ENCODE measurements at regions not wholly inside any gene's neighbourhood (a gene's known extent, or its start where the extent isn't known, plus 50 kb on each side); places are given as distances from the start of the nearest gene placed in this dataset.

DNA sequence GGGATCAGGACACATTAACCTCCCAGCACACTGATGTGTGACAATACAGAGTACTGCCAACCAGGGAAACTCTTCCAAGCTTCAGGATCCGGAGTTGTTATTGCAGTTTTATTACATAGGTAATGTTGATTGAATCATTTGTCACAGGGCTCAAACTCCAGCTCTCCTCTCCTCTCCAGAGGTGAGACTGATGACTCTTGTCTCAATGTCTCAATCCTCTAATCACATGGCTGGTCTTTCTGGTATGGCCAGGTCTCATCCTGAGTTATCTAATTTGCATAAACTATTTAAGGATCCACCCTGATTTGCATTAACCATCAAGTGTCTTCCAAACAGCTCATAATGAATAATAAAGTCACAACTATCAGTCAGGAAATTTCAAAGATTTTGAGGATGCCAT, 522.6 kb upstream of the PCDH9 start:
- no peak for DNase-seq

DNA sequence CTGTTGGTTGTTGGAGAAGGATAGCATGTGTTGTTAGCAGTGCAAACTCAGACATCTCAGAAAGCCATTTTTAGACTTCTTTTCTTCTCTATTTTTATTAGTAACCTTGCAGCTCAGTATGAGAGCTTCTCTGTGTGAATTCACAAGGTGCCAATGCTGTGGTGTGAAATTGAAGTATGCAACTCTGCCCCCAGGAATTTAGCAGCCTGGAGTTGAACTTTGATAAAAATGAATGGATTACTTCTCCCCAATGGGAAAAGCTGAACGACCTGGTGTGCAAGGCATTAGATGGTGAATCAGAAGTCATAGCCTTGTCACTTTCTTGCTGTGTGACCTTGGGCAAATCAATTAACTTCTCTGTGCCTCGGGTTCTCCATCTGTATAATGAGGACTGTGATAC, 512.3 kb upstream of the PCDH9 start:
- DNase-seq = no peak

DNA sequence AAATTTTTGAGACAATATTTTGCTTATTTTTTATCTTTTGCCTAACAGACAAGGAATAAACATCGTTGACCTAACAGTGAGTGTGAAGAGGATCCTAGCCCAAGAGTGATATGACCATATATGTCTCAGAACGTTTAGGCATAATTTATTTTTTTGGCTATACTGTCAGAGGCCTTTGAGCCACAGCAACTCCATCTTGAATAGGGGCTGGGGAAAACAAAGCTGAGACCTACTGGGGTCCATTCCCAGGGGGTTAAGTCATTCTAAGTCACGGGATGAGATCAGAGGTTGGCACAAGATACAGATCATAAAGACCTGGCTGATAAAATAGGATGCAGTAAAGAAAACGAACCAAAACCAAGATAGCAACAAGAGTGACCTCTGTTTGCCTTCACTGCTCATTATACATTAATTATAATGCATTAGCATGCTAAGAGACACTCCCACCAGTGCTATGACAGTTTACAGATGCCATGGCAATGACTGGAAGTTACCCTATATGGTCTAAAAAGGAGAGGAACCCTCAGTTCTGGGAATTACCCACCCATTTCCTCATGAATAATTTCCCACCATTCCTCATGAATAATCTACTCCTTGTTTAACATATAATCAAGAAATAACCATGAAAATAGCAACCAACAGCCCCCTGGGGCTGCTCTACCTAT, 510.9 kb upstream of the PCDH9 start:
- no peak for DNase-seq

DNA sequence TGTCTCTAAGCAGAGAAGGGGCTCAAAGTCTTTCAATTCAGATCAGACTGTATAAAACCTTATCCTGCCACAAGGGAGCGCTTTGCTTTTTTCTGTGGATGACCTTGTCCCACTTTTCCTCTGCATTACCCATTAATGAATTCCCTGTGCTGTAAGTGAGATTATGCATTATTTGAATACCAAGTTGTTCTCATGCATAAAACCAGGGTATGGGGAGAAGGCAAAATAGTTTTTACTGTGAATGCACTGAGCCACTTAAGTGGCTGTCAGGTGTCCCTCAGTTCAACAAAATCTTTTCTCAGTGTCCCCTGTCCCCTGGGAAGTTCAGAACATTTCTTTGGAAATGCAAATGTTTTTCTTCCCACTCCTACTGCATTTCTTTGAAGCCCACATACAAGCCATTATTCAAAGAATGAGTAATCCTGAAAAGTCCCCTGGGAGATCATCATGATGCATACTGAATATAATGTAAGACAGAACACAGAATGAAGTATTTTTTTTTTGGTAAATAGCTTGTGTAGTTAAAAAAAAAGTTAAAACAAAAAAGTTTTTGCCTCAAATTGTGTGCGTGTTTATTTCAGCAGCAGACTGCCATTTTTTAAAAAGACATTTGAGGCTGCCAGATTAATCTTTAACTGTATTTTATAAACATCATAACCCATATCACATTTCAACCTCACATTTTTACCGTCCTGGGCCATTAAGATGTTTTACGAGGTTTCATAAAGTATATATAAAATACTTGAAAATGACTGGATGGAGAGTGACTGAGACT, 506.7 kb upstream of the PCDH9 start:
- DNase-seq = no peak

DNA sequence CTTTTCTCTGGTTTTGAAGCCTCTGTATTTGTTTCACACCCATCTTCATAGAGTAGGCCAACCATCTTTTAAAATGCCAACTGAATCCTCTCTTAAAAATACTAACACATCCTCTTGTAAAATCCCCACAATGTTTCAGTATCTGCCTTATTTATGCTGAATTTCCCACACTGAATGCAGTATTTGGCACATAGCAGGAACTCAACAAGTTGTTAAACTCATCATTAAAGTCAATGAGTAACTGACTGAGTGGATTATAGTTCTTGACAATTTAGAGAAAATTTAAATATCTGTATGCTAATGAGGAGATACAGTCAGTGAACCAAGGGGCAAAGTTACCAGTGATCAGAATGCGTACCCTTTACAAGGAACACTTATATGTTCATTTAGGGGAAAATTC, 505.5 kb upstream of the PCDH9 start:
- DNase-seq = no peak

DNA sequence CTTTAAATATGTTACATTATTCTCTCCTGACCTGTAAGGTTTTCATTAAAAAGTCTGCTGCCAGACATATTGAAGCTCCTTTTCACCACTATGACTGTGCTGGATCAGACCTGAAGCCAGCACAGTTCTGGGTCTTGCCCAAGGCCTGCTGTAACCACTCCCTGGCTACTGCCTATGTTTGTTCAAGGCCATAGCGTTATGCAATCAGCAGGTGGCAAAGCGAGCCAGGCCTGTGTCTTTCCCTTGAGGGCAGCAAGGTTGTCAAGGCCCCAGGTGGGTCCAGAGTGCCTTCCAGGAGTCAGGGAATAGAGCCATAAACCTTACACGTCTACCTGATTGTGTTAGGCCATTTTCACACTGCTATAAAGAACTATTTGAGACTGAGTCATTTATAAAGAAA, 496.8 kb upstream of the PCDH9 start:
- DNase-seq = no peak

DNA sequence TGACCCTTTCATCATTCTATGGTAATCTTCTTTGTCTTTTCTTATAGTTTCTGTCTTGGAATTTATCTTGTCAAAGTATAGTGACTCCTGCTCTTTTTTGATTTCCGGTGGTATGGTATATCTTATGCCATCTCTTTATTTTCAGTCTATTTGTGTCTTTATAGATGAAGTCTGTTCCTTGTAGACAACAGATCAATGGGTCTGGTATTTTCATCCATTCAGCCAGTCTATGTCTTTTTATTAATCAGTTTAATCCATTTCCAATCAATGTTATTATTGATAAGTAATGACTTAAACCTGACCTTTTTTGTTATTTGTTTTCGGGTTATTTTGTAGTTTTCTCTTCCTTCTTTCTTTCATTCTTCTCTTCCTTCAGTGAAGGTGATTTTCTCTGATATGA, 495.9 kb upstream of the PCDH9 start:
- DNase-seq = no peak

DNA sequence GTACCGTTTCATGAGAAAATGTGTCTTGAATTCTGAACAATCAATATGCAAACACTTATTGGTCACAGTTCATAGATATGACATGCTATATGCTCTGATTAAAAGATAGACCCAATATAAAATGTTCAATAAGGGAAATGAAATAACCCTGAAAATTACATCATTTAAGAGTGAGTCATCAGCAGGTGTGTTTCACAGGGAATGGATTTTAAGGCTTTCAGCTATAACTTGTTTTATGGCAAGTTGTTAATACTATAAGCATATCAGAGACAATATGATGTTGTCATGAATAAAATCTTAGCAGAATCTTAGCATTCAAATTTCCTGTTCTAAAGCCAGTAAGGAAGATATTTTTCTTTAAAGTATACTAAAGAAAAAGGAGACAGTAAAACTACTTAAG, 483.4 kb upstream of the PCDH9 start:
- DNase-seq = no peak

DNA sequence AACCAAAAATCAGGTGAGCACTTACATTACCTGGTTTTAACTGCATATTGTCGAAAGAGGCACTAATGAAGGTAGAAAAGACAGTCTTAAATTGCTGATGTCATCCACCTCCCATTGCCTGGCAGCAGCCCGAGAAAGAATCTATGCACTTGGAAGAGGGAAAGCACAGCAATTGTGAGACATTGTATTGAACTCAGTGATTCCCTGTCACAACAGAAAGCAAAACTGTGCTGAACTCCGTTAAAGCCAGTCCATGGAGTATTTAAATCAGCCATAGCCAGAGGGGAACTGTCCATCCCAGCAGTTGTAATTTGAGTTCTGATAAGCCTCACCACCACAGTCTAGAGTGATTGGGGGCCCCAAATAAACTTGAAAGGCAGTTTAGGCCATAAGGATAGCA, 466.6 kb upstream of the PCDH9 start:
- DNase-seq = no peak

DNA sequence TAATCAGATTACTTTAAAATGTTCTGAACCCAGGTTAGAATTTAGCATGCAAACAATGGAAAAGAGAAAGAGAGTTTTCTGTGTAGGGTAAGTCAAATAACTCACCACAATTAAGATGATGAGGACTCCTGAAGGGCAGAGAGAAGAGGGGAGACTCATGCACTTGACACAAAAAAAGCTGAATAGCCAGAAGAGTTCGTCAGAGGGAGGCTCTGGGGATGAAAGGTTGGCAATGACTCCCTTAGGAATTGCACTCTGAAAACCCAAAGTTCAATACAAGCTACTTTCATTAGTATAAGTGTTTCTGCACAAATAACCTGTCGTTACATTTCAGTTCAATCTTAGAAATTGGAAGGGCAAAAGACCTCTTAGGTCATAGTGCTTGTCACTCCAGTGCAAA, 434.4 kb upstream of the PCDH9 start:
- no peak for DNase-seq

DNA sequence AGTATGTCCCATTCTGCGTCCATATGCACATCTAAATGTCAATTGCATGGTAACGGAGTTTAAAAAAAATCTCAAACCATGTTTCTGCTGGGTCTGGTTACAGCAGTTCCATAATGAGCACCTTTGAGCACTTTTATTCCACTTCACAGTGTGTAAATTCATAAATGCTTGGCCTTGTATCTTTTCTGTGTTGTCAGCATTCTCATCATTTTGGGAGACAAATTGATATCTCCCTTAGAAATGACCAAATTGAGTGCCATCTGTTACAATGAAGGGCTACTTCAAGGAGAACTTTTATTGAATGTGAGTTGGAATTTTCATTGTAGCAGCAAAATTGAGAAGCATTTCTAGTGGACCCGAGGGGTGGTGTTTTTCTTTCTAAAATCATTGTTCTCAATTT, 432.9 kb upstream of the PCDH9 start:
- DNase-seq = no peak

DNA sequence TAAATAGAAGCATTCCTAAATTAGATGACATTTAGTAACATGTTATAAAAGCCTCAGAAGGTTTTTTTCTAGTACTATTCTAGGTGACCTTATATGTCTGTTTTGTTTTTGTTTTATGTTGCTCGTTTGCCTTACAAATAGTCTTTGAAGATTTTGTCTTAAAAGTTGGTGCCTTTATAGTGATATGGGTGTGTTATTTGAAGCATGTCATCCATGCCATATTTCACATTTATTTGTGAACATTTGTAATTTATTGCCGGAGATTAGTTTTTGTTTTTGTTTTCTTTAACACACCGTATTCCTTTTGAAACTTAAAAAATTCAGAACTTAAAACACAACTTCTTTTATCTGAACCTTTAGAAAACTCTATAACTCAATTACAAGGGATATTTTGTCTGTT, 422.8 kb upstream of the PCDH9 start:
- DNase-seq = no peak

DNA sequence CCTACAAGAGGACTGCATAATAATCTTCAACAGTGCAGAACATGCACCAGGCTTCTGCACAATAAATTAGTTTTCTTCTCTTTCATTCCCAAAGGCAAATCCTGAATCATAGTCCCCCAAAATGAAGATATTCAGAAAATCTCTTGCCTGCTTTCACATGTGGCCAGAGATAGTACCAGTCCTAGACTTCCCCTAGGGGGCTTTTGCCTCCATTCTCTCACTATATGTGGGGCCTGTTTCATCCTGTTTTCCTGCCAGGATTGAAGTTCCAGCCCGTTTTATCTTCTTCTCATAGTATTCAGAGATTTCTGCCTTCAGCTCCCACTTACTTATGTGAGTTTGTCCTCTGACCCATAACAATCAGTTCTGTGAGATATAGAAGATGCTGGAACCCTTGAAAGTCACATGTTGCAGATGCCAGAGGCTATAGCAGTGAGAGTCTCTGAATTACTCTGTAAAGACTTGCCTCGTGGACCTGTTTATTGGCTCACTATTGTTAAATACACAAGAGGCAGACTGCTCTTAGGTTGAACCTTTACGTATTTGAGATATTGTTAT, 421.9 kb upstream of the PCDH9 start:
- DNase-seq = no peak

DNA sequence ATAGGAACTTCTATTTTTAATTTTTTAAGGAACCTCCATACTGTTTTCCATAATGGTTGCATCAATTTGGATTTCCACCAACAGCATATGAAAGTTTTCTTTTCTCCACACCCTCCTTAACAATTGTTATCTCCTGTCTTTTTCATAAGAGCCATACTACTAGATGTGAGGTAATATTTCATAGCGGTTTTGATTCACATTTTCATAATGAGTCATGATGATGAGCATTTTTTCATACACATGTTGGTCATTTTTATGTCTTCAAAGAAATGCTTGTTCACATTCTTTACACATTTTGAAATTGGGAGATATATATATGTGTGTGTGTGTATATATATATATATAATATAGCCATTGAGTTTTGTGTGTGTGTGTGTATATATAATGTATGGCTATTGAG, 420.3 kb upstream of the PCDH9 start:
- DNase-seq = no peak

DNA sequence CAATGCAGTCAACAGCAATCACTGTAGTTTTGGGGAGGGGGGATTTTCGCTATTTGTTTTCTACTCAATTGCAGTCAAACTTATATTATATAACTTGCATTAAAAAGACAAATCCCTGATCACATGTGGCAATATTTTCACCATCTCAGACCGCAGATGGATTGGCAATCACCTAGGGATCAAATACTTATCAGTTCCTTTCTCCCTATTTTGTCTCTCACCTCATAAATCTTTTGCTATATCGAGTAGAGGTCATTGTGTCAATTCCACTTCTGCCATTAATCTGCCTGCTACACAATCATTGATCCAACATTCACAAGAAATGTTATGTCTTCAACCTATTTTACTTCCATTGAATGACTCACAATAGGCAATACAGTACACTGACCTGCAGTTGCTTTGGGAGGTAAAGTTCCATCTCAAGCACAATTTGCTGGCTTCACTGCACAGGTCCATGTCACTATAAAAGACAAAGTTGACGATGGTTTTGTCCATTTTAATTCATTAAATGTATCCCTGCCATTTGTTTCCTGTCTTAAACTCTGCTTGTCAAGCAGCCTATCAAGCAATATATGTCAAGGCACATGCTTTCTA, 415.8 kb upstream of the PCDH9 start:
- DNase-seq = no peak

DNA sequence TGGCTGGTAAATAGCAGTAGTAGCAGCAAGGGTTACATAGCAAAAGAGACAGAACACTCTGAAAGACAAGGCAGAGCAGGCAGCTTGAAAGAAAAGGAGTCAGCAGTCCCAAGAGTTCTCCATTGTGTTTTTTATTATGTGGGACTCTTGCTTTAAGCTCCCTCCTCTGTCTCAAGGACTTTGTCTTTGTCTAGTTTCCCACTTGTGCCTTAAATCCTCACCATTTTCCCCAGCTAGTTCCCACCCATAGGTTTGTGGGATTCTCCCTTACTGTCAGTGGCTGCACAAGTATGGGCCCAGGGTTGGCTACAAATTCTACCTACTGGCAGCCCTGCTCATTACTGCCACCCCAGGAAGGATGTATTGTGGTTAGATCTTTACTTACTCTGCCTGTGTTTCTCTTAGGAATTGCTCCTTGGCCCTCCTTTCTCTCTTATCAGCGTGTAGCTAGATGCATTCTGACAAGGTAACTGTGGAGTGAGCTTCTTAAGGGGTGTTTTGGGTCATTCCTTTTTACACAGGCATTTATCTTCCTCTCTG, 413.4 kb upstream of the PCDH9 start:
- DNase-seq = no peak

DNA sequence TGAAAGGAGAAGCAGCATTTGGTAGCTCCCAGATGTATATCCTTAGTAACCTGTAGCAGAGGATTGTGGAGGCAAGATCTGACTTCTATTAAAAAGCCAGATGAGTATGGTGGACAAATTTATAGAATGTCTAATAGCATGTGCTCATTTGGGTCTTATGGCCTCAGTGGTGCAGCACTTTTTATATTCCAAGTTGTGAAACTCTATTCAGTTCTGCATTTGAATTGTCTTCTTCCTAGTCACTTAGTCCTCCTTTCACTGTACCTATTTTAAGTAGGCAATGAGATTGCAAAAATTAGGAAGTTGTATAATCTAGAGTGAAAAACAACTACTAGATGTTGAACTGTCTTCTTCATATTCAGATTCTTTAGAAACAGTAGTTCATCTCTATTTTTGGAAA, 412.5 kb upstream of the PCDH9 start:
- no peak for DNase-seq

DNA sequence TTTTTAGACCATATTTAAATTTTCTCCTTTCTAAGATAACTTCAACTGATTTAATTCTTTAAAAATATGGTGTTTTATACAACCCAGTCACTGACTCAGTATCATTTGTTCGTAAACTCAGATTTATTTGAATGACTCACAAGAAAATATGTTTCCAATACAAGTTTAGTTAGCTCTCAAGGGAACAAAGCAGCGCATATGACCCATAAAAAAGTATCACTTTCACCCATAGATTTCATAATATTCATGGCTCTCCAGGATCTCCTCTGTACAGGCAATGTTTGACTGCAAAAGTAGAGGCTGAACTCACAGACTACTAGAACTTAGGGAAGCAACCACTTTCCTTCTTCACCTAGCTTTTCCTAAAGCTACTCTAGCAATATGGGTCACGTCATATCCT, 405.6 kb upstream of the PCDH9 start:
- no peak for DNase-seq

DNA sequence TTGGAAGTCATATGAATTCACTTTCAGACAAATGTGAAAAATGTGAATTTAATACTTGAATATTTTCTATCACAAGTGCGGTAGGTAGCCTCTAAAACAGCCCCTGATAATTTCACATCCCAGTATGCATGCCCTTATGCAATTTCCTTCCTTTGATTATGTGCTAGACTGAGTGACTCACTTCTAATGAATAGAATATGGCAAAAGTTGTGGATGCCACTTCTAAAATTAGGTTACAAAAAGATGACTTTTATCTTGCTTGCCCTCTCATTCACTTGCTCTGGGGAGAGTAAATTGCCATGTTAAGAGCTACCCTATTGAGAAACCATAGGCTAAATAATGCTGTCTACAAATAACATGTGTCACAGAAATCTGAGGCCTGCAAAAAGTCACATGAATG, 402.5 kb upstream of the PCDH9 start:
- DNase-seq = no peak

DNA sequence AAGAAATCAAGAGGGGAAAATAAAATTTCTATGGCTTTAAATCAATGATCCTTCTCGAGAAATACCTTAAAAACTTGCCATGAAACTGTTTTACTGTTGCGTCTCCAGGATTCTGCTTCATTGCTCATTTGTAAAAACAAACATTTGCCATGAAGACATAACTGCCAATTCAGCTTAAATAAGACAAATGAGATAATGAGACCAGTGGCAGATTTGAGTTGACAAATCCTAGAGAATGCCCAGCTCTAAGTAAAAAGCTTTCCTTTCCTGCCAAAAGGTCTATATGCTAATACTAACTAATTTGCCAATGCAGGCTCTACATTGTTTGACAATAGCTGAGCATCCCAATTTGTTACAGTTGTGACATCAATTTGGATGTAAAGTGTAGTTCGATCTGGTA, 400.5 kb upstream of the PCDH9 start:
- DNase-seq = no peak

DNA sequence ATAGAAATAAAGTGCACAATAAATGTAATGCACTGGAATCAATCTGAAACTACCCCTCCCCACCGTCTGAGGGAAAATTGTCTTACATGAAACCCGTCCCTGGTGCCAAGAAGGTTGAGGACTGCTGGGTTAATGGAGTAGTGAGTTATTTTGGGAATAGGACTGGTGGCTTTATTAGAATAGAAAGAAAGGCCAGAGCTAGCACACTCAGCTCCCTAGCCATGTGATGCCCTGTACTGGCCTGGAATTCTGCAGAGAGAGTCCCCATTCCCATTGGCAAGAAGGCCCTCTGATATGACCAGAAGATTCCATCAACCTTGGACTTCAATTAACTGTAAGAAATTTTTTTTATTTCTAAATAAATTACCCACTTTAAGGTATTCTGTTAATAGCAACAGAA, 393.5 kb upstream of the PCDH9 start:
- no peak for DNase-seq

DNA sequence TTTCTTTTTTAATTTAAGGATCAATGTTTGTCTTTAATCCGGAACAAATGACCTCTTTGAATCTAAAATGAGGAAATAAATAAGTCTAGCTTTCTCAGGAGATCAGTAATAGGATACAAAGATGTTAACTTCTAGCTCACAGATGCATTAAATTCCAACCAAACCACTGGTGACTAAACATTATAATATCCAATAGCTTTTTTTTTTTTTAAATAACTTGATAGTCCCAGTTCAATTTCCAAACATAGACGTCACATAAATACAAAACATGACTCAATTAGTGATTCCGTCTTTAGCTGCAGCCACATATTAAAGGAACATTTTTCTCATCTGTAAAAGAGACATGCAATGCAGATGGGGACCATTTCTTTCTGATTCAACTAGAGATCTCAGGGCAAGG, 390.5 kb upstream of the PCDH9 start:
- no peak for DNase-seq

DNA sequence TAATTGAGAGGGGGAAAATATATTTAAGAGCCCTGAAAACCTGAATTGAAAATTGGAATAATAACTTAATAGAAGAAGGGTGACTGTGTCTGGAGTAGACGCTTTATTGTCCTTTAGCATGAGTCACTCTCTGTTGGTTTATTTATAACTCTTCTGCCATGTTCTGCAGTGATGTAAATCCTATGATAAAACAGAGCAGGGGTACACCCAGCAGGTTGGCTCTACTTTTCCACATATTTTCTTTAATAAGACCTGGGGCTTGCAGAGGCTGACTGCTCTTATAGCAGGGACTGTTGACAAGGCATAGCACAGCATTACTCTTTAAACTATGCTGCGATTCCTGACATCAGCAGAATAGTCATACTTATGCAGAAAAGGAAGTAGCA, 389.9 kb upstream of the PCDH9 start:
- DNase-seq = no peak

DNA sequence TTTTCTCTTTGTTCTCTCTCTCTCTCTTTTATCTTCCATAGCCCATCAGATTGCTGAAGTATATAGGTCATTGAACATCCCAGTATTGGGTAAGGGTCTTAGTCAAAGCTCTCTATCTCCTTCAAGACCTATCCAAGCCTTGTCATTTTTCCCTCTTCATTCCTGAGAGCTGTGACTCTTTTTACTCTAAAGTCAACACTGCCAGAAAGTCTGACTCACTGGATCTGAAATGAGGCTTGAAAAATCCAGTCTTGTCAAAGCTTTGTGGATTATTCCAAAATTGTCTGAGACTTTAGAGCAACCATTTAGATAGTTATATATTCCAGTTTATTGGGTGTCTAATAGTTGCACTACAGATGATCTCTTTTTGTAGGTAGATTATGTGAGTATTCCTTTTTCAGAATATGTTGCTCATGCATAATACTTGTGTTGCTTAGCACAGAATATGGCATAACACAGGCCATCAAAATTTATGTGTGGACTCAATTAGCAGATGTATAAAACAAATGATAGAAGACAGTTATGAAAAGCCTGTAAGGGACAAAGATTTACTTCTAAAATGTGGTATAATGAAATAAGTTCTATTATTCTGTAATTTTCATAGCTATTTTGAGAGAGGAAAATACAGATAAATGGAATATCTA, 389.3 kb upstream of the PCDH9 start:
- no peak for DNase-seq

Data from NCI-H774 (cell line).